ENCODE measurements at regions not wholly inside any gene's neighbourhood (a gene's known extent, or its start where the extent isn't known, plus 50 kb on each side); places are given as distances from the start of the nearest gene placed in this dataset.

GRCh38 chr13:74870865-74871264 is 611.1 kb downstream of the TBC1D4 start:
- DNase-seq (ENCODE audit: low spot score): no peak

- no peak for DNase-seq (ENCODE audit: low spot score)
Measured at GRCh38 chr13:74869846-74870245, 612.1 kb downstream of the TBC1D4 start.

- no peak for DNase-seq (ENCODE audit: low spot score)
Measured at GRCh38 chr13:74868049-74868448, 613.9 kb downstream of the TBC1D4 start.

GRCh38 chr13:74867460-74867859 is 614.5 kb downstream of the TBC1D4 start:
- DNase-seq (ENCODE audit: low spot score): no peak

GRCh38 chr13:74866101-74866500 is 615.9 kb downstream of the TBC1D4 start:
- no peak for DNase-seq (ENCODE audit: low spot score)

- no peak for DNase-seq (ENCODE audit: low spot score)
Measured at GRCh38 chr13:74865656-74866055, 616.3 kb downstream of the TBC1D4 start.

- DNase-seq (ENCODE audit: low spot score): no peak
Measured at GRCh38 chr13:74860789-74861188, 621.2 kb downstream of the TBC1D4 start.

- DNase-seq (ENCODE audit: low spot score): no peak
Measured at GRCh38 chr13:74850893-74851292, 631.1 kb downstream of the TBC1D4 start.

GRCh38 chr13:74847966-74848365 is 634.0 kb downstream of the TBC1D4 start:
- no peak for DNase-seq (ENCODE audit: low spot score)

- DNase-seq (ENCODE audit: low spot score): no peak
Measured at GRCh38 chr13:74845806-74846205, 636.2 kb downstream of the TBC1D4 start.

GRCh38 chr13:74841651-74842050 is 640.3 kb downstream of the TBC1D4 start:
- DNase-seq (ENCODE audit: low spot score): no peak

- no peak for DNase-seq (ENCODE audit: low spot score)
Measured at GRCh38 chr13:74841123-74841522, 640.8 kb downstream of the TBC1D4 start.

GRCh38 chr13:74839656-74840055 is 642.3 kb downstream of the TBC1D4 start:
- no peak for DNase-seq (ENCODE audit: low spot score)

GRCh38 chr13:74838096-74838495 is 643.9 kb downstream of the TBC1D4 start:
- no peak for DNase-seq (ENCODE audit: low spot score)

GRCh38 chr13:74836628-74837027 is 645.3 kb downstream of the TBC1D4 start:
- DNase-seq (ENCODE audit: low spot score): no peak

- DNase-seq (ENCODE audit: low spot score): no peak
Measured at GRCh38 chr13:74835579-74835978, 646.4 kb downstream of the TBC1D4 start.

- DNase-seq (ENCODE audit: low spot score): no peak
Measured at GRCh38 chr13:74825938-74826246, 656.1 kb downstream of the TBC1D4 start.

GRCh38 chr13:74825152-74825937 is 656.6 kb downstream of the TBC1D4 start:
- no peak for DNase-seq (ENCODE audit: low spot score)

- DNase-seq (ENCODE audit: low spot score): no peak
Measured at GRCh38 chr13:74820809-74821208, 661.2 kb downstream of the TBC1D4 start.

- DNase-seq (ENCODE audit: low spot score): no peak
Measured at GRCh38 chr13:74819549-74819948, 662.4 kb downstream of the TBC1D4 start.

- no peak for DNase-seq (ENCODE audit: low spot score)
Measured at GRCh38 chr13:74816737-74817136, 665.2 kb downstream of the TBC1D4 start.

GRCh38 chr13:74796157-74796556 is 662.0 kb upstream of the KLF12 start:
- DNase-seq (ENCODE audit: low spot score): no peak

- no peak for DNase-seq (ENCODE audit: low spot score)
Measured at GRCh38 chr13:74795526-74795925, 661.3 kb upstream of the KLF12 start.

GRCh38 chr13:74794582-74794981 is 660.4 kb upstream of the KLF12 start:
- DNase-seq (ENCODE audit: low spot score): no peak

All from iPS-NIHi11 (cell line).